B cell (primary cell): ENCODE measurements at regions not wholly inside any gene's neighbourhood (a gene's known extent, or its start where the extent isn't known, plus 50 kb on each side); places are given as distances from the start of the nearest gene placed in this dataset.

ENCODE experiments used
- ATAC-seq: fragments of 200-7000 bp; cut with Tn5 transposase; one replicate; pipeline ENCODE4 v1.10.0; 2021; ENCODE audit warnings: low read depth, mild to moderate bottlenecking, moderate number of reproducible peaks, moderate library complexity
- CTCF ChIA-PET: fragments of 350-600 bp; sonication (Branson Sonifier 250); formaldehyde crosslinking; loops from one replicate; lab custom pipeline; 2021; ENCODE audit warnings: antibody characterized with exemption, inconsistent platforms; lab: Charles Lee
- POLR2A ChIA-PET: fragments of 350-600 bp; sonication (Branson Sonifier 250); formaldehyde crosslinking; loops from one replicate; lab custom pipeline; 2021; ENCODE audit warnings: antibody characterized with exemption; lab: Charles Lee
- DNase-seq: peaks from one replicate; pipeline ENCODE4 v3.0.0; 2013
- H2AFZ ChIP-seq: 2 replicates; pipeline ENCODE4 v1.6.1; 2012; ENCODE audit warnings: mild to moderate bottlenecking, low read depth, low read length; ENCODE audit not compliant: insufficient read depth, poor library complexity, severe bottlenecking
- H3K27ac ChIP-seq, 2 donors: 1 replicate in 1 of 2; 2 replicates in 1 of 2; pipeline ENCODE4 v1.5.1; 2012 to 2013; ENCODE audit warnings: low read length in 2 of 2, mild to moderate bottlenecking in 2 of 2, moderate library complexity in 1 of 2
- H3K27me3 ChIP-seq, 4 experiments: fragments of 200-600 bp in 1 of 4; sonication (generic) in 1 of 4; replicated peaks in 1 of 4; 1 replicate in 2 of 4; 2 replicates in 2 of 4; pipeline versions ENCODE4 v1.6.1 to v1.7.0; 2013 to 2016; ENCODE audit warnings: low read length in 3 of 4, mild to moderate bottlenecking in 2 of 4, mixed read lengths in 1 of 4, moderate library complexity in 1 of 4; ENCODE audit not compliant: insufficient read depth in 4 of 4, control insufficient read depth in 3 of 4; ENCODE audit errors: control extremely low read depth in 1 of 4
- H3K36me3 ChIP-seq, 2 experiments: replicated peaks in 1 of 2; 1 replicate in 1 of 2; 2 replicates in 1 of 2; pipeline versions ENCODE4 v1.6.1 to v1.7.1; 2013; ENCODE audit warnings: low read length in 1 of 2; ENCODE audit not compliant: insufficient read depth in 2 of 2, control insufficient read depth in 1 of 2; ENCODE audit errors: control extremely low read depth in 1 of 2, extremely low read depth in 1 of 2
- H3K4me1 ChIP-seq, 2 donors: fragments of 200-600 bp in 1 of 2; sonication (generic) in 1 of 2; 1 replicate in 1 of 2; 2 replicates in 1 of 2; pipeline versions ENCODE4 v1.5.1 to v1.6.1; 2013 to 2017; ENCODE audit warnings: low read length in 2 of 2; ENCODE audit not compliant: control insufficient read depth in 2 of 2, insufficient read depth in 2 of 2
- H3K4me2 ChIP-seq: replicated peaks from 2 replicates; pipeline ENCODE3; 2012; ENCODE audit warnings: mild to moderate bottlenecking, low read depth, low read length; ENCODE audit not compliant: poor library complexity, severe bottlenecking
- H3K4me3 ChIP-seq, 5 experiments: fragments of 200-600 bp in 1 of 5; sonication (generic) in 1 of 5; 1 replicate in 3 of 5; 2 replicates in 2 of 5; pipeline versions ENCODE4 v1.5.1 to v1.7.0; 2011 to 2016; ENCODE audit warnings: low read length in 4 of 5, mild to moderate bottlenecking in 4 of 5, low read depth in 2 of 5, control low read depth in 1 of 5, moderate library complexity in 1 of 5; ENCODE audit not compliant: insufficient read depth in 1 of 5; ENCODE audit errors: control extremely low read depth in 1 of 5, extremely low read depth in 1 of 5
- H3K79me2 ChIP-seq: fragments of 200-600 bp; sonication (generic); one replicate; pipeline ENCODE4 v1.6.0; 2016; ENCODE audit warnings: low read length; ENCODE audit not compliant: control insufficient read depth, insufficient read depth
- H3K9ac ChIP-seq: fragments of 200-600 bp; sonication (generic); 2 replicates; pipeline ENCODE4 v1.6.1; 2017; ENCODE audit warnings: mild to moderate bottlenecking, low read length, moderate library complexity
- H3K9me3 ChIP-seq, 3 donors: one replicate each; pipeline versions ENCODE4 v1.6.1 to v1.7.1; 2013; ENCODE audit warnings: low read length in 2 of 3; ENCODE audit not compliant: control insufficient read depth in 2 of 3, insufficient read depth in 1 of 3; ENCODE audit errors: control extremely low read depth in 1 of 3
- H4K20me1 ChIP-seq: 2 replicates; pipeline ENCODE4 v1.6.0; 2012; ENCODE audit warnings: mild to moderate bottlenecking, low read length; ENCODE audit not compliant: insufficient read depth, control insufficient read depth, poor library complexity, severe bottlenecking
- H3K27ac Mint-ChIP-seq: one replicate; pipeline ENCODE4 v1.8.0; 2021; ENCODE audit warnings: mixed read lengths
- H3K27me3 Mint-ChIP-seq: one replicate; pipeline ENCODE4 v1.8.0; 2021; ENCODE audit warnings: mixed read lengths
- H3K4me1 Mint-ChIP-seq: one replicate; pipeline ENCODE4 v1.8.0; 2021; ENCODE audit warnings: mixed read lengths
- H3K4me3 Mint-ChIP-seq: one replicate; pipeline ENCODE4 v1.8.0; 2021; ENCODE audit warnings: mixed read lengths
- H3K9me3 Mint-ChIP-seq: one replicate; pipeline ENCODE4 v1.8.0; 2022; ENCODE audit warnings: mixed read lengths; ENCODE audit not compliant: insufficient read depth
- CTCF ChIP-seq: fragments of 200-600 bp; IDR thresholded peaks from one replicate; pipeline ENCODE4 v1.8.0; 2022; ENCODE audit warnings: antibody characterized with exemption, mild to moderate bottlenecking
- EZH2 ChIP-seq: IDR thresholded peaks from 2 replicates; pipeline ENCODE4 v1.6.1; 2012; ENCODE audit warnings: borderline replicate concordance, low read depth, mild to moderate bottlenecking, moderate library complexity, low read length; ENCODE audit not compliant: insufficient read depth, poor library complexity, severe bottlenecking
- WGBS: methylation state at CpG from one replicate; pipeline ENCODE4 v1.1.5; 2013; ENCODE audit warnings: missing lambda C conversion rate; ENCODE audit not compliant: insufficient coverage; 5-methylcytosine and 5-hydroxymethylcytosine counted together
- intact Hi-C: fragments of 100-400 bp; cut with micrococcal nuclease; formaldehyde crosslinking; loops from one replicate; pipeline ENCODE4 v1.10.0; 2022

- no peaks in the 10 kb centered on the region for H3K27me3 ChIP-seq
- ATAC-seq (no peak), DNase-seq (no peak)
- WGBS, result 80% methylated on average over 1 of the region's 1 CpG
- POLR2A ChIA-PET, result no interaction called here
- no peaks in the 10 kb centered on the region for H3K36me3 ChIP-seq
- H3K27ac ChIP-seq, result no peak overlapping the region
- no peak overlapping the region for H3K9ac ChIP-seq
- no peaks in the 10 kb centered on the region for H3K9me3 Mint-ChIP-seq
- H3K4me2 ChIP-seq, result no peak overlapping the region
- H3K79me2 ChIP-seq, result no peaks in the 10 kb centered on the region
- no peak overlapping the region for H3K4me3 Mint-ChIP-seq
- no peaks in the 10 kb centered on the region for H3K9me3 ChIP-seq
- intact Hi-C loops, result no loop called here
- H3K27me3 Mint-ChIP-seq, result no peaks in the 10 kb centered on the region
- H3K4me3 ChIP-seq, result no peak overlapping the region
- no peak for TF ChIP-seq EZH2
- TF ChIP-seq CTCF, result no peak
- H3K4me1 ChIP-seq, result no peaks in the 10 kb centered on the region
- no peaks in the 10 kb centered on the region for H4K20me1 ChIP-seq
- no peaks in the 10 kb centered on the region for H3K4me1 Mint-ChIP-seq
- CTCF ChIA-PET, result no interaction called here
- H2AFZ ChIP-seq, result no peak overlapping the region
- H3K27ac Mint-ChIP-seq, result no peak overlapping the region
Observed at GRCh38 chr5:62083661-62084060, 222.3 kb upstream of the KIF2A start.

- H3K9me3 Mint-ChIP-seq, result no peaks in the 10 kb centered on the region
- TF ChIP-seq CTCF, result no peak
- no peak for TF ChIP-seq EZH2
- H3K36me3 ChIP-seq, result no peaks in the 10 kb centered on the region
- H3K9ac ChIP-seq, result no peak overlapping the region
- 100% methylated on average over 4 of the region's 8 CpGs for WGBS
- H4K20me1 ChIP-seq, result no peaks in the 10 kb centered on the region
- H3K27ac Mint-ChIP-seq, result no peak overlapping the region
- no peaks in the 10 kb centered on the region for H3K9me3 ChIP-seq
- no peaks in the 10 kb centered on the region for H3K27me3 ChIP-seq
- intact Hi-C loops, result no loop called here
- DNase-seq (no peak), ATAC-seq (no peak)
- no peak overlapping the region for H3K4me3 ChIP-seq
- no peaks in the 10 kb centered on the region for H3K79me2 ChIP-seq
- CTCF ChIA-PET, result no interaction called here
- H3K4me1 Mint-ChIP-seq, result no peaks in the 10 kb centered on the region
- no peak overlapping the region for H3K27ac ChIP-seq
- H3K27me3 Mint-ChIP-seq, result no peaks in the 10 kb centered on the region
- H3K4me3 Mint-ChIP-seq, result no peak overlapping the region
- no peaks in the 10 kb centered on the region for H3K4me1 ChIP-seq
- H2AFZ ChIP-seq, result no peak overlapping the region
- H3K4me2 ChIP-seq, result no peak overlapping the region
- POLR2A ChIA-PET, result no interaction called here
Observed at GRCh38 chr5:62084391-62084790, 221.6 kb upstream of the KIF2A start.
